Neural cell (in vitro differentiated cells): ENCODE measurements at regions not wholly inside any gene's neighbourhood (a gene's known extent, or its start where the extent isn't known, plus 50 kb on each side); places are given as distances from the start of the nearest gene placed in this dataset.

ENCODE experiments used
- H2AFZ ChIP-seq: fragments of 200-600, 300-800 bp; sonication (generic), shearing (Covaris generic); 2 replicates; pipeline ENCODE4 v1.6.0; 2014; ENCODE audit warnings: low read depth, mild to moderate bottlenecking, antibody characterized with exemption, low read length, moderate library complexity
- H3F3A ChIP-seq: fragments of 200-600 bp; shearing (Covaris generic); 2 replicates; pipeline ENCODE4 v1.6.1; 2016; ENCODE audit warnings: mild to moderate bottlenecking, moderate library complexity, mixed read lengths, antibody characterized with exemption, low read length; ENCODE audit not compliant: insufficient read depth, poor library complexity, severe bottlenecking
- H3K27ac ChIP-seq: fragments of 200-600, 300-800 bp; sonication (generic), shearing (Covaris generic); 2 replicates; pipeline ENCODE4 v1.5.1; 2014; ENCODE audit warnings: mild to moderate bottlenecking, low read length, moderate library complexity
- H3K27me3 ChIP-seq: fragments of 300-800, 200-600 bp; sonication (generic), shearing (Covaris generic); 2 replicates; pipeline ENCODE4 v1.6.0; 2014; ENCODE audit warnings: mild to moderate bottlenecking, low read depth, low read length, moderate library complexity; ENCODE audit not compliant: insufficient read depth
- H3K36me3 ChIP-seq: fragments of 300-800, 200-600 bp; sonication (generic), shearing (Covaris generic); 2 replicates; pipeline ENCODE4 v1.5.1; 2014; ENCODE audit warnings: mild to moderate bottlenecking, antibody characterized with exemption, low read length, moderate library complexity; ENCODE audit not compliant: insufficient read depth
- H3K4me2 ChIP-seq: fragments of 300-800, 200-600 bp; sonication (generic), shearing (Covaris generic); 2 replicates; pipeline ENCODE4 v1.6.0; 2014; ENCODE audit warnings: mild to moderate bottlenecking, low read length
- H3K4me3 ChIP-seq: fragments of 300-800, 200-600 bp; sonication (generic), shearing (Covaris generic); 2 replicates; pipeline ENCODE4 v1.5.1; 2014; ENCODE audit warnings: mild to moderate bottlenecking, low read length, moderate library complexity
- H3K79me2 ChIP-seq: fragments of 200-600 bp; shearing (Covaris generic); replicated peaks from 2 replicates; pipeline ENCODE4 v1.6.0; 2014; ENCODE audit warnings: mild to moderate bottlenecking, low read length, moderate library complexity; ENCODE audit not compliant: insufficient read depth
- H3K9ac ChIP-seq: fragments of 300-800, 200-600 bp; sonication (generic), shearing (Covaris generic); 2 replicates; pipeline ENCODE4 v1.6.1; 2016; ENCODE audit warnings: mild to moderate bottlenecking, low read length, mixed read lengths
- H3K9me2 ChIP-seq: fragments of 200-600 bp; shearing (Covaris generic); 2 replicates; pipeline ENCODE4 v1.6.1; 2016; ENCODE audit warnings: mild to moderate bottlenecking, low read length, mixed read lengths; ENCODE audit not compliant: insufficient read depth
- H3K9me3 ChIP-seq: fragments of 200-600, 300-800 bp; sonication (generic), shearing (Covaris generic); 2 replicates; pipeline ENCODE4 v1.6.1; 2016; ENCODE audit warnings: mild to moderate bottlenecking, mixed run types, low read length, moderate library complexity, mixed read lengths
- H4K20me1 ChIP-seq: fragments of 200-600 bp; shearing (Covaris generic); 2 replicates; pipeline ENCODE4 v1.6.1; 2016; ENCODE audit warnings: mild to moderate bottlenecking, mixed run types; ENCODE audit not compliant: insufficient read depth
- CTCF ChIP-seq: fragments of 450-650 bp; IDR thresholded peaks from 2 replicates; pipeline ENCODE4 v1.5.1; 2014; ENCODE audit warnings: antibody characterized with exemption, mild to moderate bottlenecking, moderate library complexity; ENCODE audit not compliant: poor library complexity, severe bottlenecking
- EP300 ChIP-seq: fragments of 450-650 bp; conservative IDR thresholded peaks from 2 replicates; pipeline ENCODE4 v1.6.1; 2014; ENCODE audit warnings: antibody characterized with exemption, mild to moderate bottlenecking, moderate library complexity; ENCODE audit not compliant: poor library complexity, severe bottlenecking
- EZH2 ChIP-seq: fragments of 200-600, 300-800 bp; shearing (Covaris generic), sonication (generic); IDR thresholded peaks from 2 replicates; pipeline ENCODE4 v1.6.1; 2014; ENCODE audit warnings: antibody characterized with exemption, low read length, borderline replicate concordance, mild to moderate bottlenecking; ENCODE audit not compliant: insufficient read depth, poor library complexity, severe bottlenecking
- MXI1 ChIP-seq: fragments of 450-650 bp; conservative IDR thresholded peaks from 2 replicates; pipeline ENCODE4 v1.6.1; 2014; ENCODE audit warnings: antibody characterized with exemption, mild to moderate bottlenecking; ENCODE audit not compliant: poor library complexity, severe bottlenecking
- POLR2AphosphoS5 ChIP-seq: IDR thresholded peaks from 2 replicates; pipeline ENCODE4 v1.6.1; 2012
- RAD21 ChIP-seq: fragments of 450-650 bp; conservative IDR thresholded peaks from 2 replicates; pipeline ENCODE4 v1.6.1; 2014; ENCODE audit warnings: antibody characterized with exemption, mild to moderate bottlenecking, moderate library complexity
- REST ChIP-seq: IDR thresholded peaks from 2 replicates; pipeline ENCODE4 v1.6.1; 2012; ENCODE audit warnings: borderline replicate concordance
- SMC3 ChIP-seq: fragments of 450-650 bp; conservative IDR thresholded peaks from 2 replicates; pipeline ENCODE4 v1.6.1; 2014; ENCODE audit warnings: antibody characterized with exemption, mild to moderate bottlenecking, moderate library complexity; ENCODE audit not compliant: poor library complexity
- TAF1 ChIP-seq: IDR thresholded peaks from 2 replicates; pipeline ENCODE4 v1.6.1; 2012; ENCODE audit warnings: low read depth

- no peak for TF ChIP-seq SMC3
- TF ChIP-seq RAD21, result no peak
- TF ChIP-seq EZH2, result no peak
- no peak for TF ChIP-seq MXI1
- TF ChIP-seq REST, result no peak
- no peak for TF ChIP-seq TAF1
- no peak for TF ChIP-seq EP300
- no peak for TF ChIP-seq CTCF
- no peak for TF ChIP-seq POLR2AphosphoS5
- Histone ChIP-seq H3K27ac (no peak overlapping the region), H3K9me3 (no peaks in the 10 kb centered on the region), H4K20me1 (no peaks in the 10 kb centered on the region), H3K4me2 (no peak overlapping the region), H3F3A (no peaks in the 10 kb centered on the region), H2AFZ (no peak overlapping the region), H3K36me3 (no peaks in the 10 kb centered on the region), H3K4me3 (no peak overlapping the region), H3K27me3 (no peaks in the 10 kb centered on the region), H3K9ac (no peak overlapping the region), H3K79me2 (no peaks in the 10 kb centered on the region), H3K9me2 (no peaks in the 10 kb centered on the region)
Measured at GRCh38 chr2:51469102-51469501, 437.2 kb upstream of the NRXN1 start.

- no peak overlapping the region for H3K4me3 ChIP-seq
- H3K4me2 ChIP-seq, result no peak overlapping the region
- H3K27ac ChIP-seq, result no peak overlapping the region
- H3F3A ChIP-seq, result no peaks in the 10 kb centered on the region
- no peak overlapping the region for H2AFZ ChIP-seq
- H3K9me3 ChIP-seq, result no peaks in the 10 kb centered on the region
- H3K9me2 ChIP-seq, result no peaks in the 10 kb centered on the region
- no peak overlapping the region for H3K9ac ChIP-seq
- no peaks in the 10 kb centered on the region for H3K27me3 ChIP-seq
- no peak for TF ChIP-seq MXI1
- no peak for TF ChIP-seq EP300
- TF ChIP-seq POLR2AphosphoS5, result no peak
- TF ChIP-seq RAD21, result no peak
- TF ChIP-seq EZH2, result no peak
- no peak for TF ChIP-seq TAF1
- TF ChIP-seq CTCF, result no peak
- TF ChIP-seq REST, result no peak
- TF ChIP-seq SMC3, result no peak
- no peaks in the 10 kb centered on the region for H3K36me3 ChIP-seq
- H3K79me2 ChIP-seq, result no peaks in the 10 kb centered on the region
- H4K20me1 ChIP-seq, result no peaks in the 10 kb centered on the region
Measured at GRCh38 chr2:51465326-51465725, 433.4 kb upstream of the NRXN1 start.
